ENCODE measurements at regions not wholly inside any gene's neighbourhood (a gene's known extent, or its start where the extent isn't known, plus 50 kb on each side); places are given as distances from the start of the nearest gene placed in this dataset.

- Histone ChIP-seq H3K4me1 (no peaks in the 10 kb centered on the region), H3K27ac (no peak overlapping the region), H3K9ac (no peak overlapping the region), H3K9me3 (ENCODE audit: low read depth) (peaks cover 23% of the 10 kb centered on the region), H3K79me2 (ENCODE audit: low read depth) (no peaks in the 10 kb centered on the region), H2AFZ (replicated peaks) (no peak overlapping the region), H3K4me2 (no peak overlapping the region), H3K36me3 (no peaks in the 10 kb centered on the region), H3K27me3 (no peaks in the 10 kb centered on the region), H4K20me1 (ENCODE audit: low read depth) (no peaks in the 10 kb centered on the region), H3F3A (ENCODE audit: low read depth) (no peaks in the 10 kb centered on the region), H3K4me3 (no peak overlapping the region)
- Mint-ChIP-seq H3K4me1 (no peaks in the 10 kb centered on the region), H3K27ac (no peak overlapping the region), H3K4me3 (no peak overlapping the region), H3K9me3 (peaks cover 42% of the 10 kb centered on the region), H3K36me3 (peaks cover 3% of the 10 kb centered on the region), H3K27me3 (ENCODE audit: insufficient read depth, low read depth) (no peaks in the 10 kb centered on the region)
- no peak for TF ChIP-seq EZH2 (IDR thresholded peaks at IDR 0.05)
- DNase-seq (ENCODE audit: low spot score) = no peak
Measured at GRCh38 chr18:76747676-76748075, 74.7 kb upstream of the ZNF236 start.

- no peaks in the 10 kb centered on the region for H3K79me2 ChIP-seq (ENCODE audit: low read depth)
- H3K4me2 ChIP-seq = no peak overlapping the region
- no peaks in the 10 kb centered on the region for H3F3A ChIP-seq (ENCODE audit: low read depth)
- peaks cover 5% of the 10 kb centered on the region for H3K27me3 Mint-ChIP-seq (ENCODE audit: insufficient read depth, low read depth)
- no peaks in the 10 kb centered on the region for H3K27me3 ChIP-seq
- H3K36me3 Mint-ChIP-seq = peaks cover 1% of the 10 kb centered on the region
- no peak overlapping the region for H3K9ac ChIP-seq
- H3K36me3 ChIP-seq = no peaks in the 10 kb centered on the region
- H3K4me1 Mint-ChIP-seq = no peaks in the 10 kb centered on the region
- peaks cover 4% of the 10 kb centered on the region for H3K9me3 ChIP-seq (ENCODE audit: low read depth)
- peaks cover 17% of the 10 kb centered on the region for H3K9me3 Mint-ChIP-seq
- no peak overlapping the region for H3K4me3 ChIP-seq
- TF ChIP-seq CTCF (IDR thresholded peaks at IDR 0.05) = no peak
- TF ChIP-seq EZH2 (IDR thresholded peaks at IDR 0.05) = no peak
- no peak for TF ChIP-seq EZH2phosphoT487 (IDR thresholded peaks at IDR 0.05)
- no peaks in the 10 kb centered on the region for H4K20me1 ChIP-seq (ENCODE audit: low read depth)
- no peak overlapping the region for H3K4me3 Mint-ChIP-seq
- H2AFZ ChIP-seq (replicated peaks) = no peak overlapping the region
- H3K4me1 ChIP-seq = no peaks in the 10 kb centered on the region
- no peak for DNase-seq (ENCODE audit: low spot score)
- H3K27ac ChIP-seq = no peak overlapping the region
- H3K27ac Mint-ChIP-seq = no peak overlapping the region
Measured at GRCh38 chr18:76741346-76741745, 81.0 kb upstream of the ZNF236 start.

- Histone ChIP-seq H3K9me3 (ENCODE audit: low read depth) (no peaks in the 10 kb centered on the region), H3K4me3 (no peak overlapping the region), H3K4me1 (peaks cover under 1% of the 10 kb centered on the region), H3K27ac (no peak overlapping the region), H3K36me3 (no peaks in the 10 kb centered on the region), H4K20me1 (ENCODE audit: low read depth) (no peaks in the 10 kb centered on the region), H3K4me2 (no peak overlapping the region), H2AFZ (replicated peaks) (no peak overlapping the region), H3K9ac (no peak overlapping the region), H3K79me2 (ENCODE audit: low read depth) (no peaks in the 10 kb centered on the region), H3K27me3 (no peaks in the 10 kb centered on the region), H3F3A (ENCODE audit: low read depth) (peaks cover 4% of the 10 kb centered on the region)
- H3K9me3 Mint-ChIP-seq = peaks cover 13% of the 10 kb centered on the region
- peaks cover 9% of the 10 kb centered on the region for H3K27me3 Mint-ChIP-seq (ENCODE audit: insufficient read depth, low read depth)
- peaks cover 5% of the 10 kb centered on the region for H3K4me1 Mint-ChIP-seq
- H3K27ac Mint-ChIP-seq = peak overlapping the region; percentile 58
- H3K36me3 Mint-ChIP-seq = no peaks in the 10 kb centered on the region
- no peak overlapping the region for H3K4me3 Mint-ChIP-seq
- no peak for TF ChIP-seq EZH2phosphoT487 (IDR thresholded peaks at IDR 0.05)
- TF ChIP-seq EZH2 (IDR thresholded peaks at IDR 0.05) = no peak
- TF ChIP-seq CTCF (IDR thresholded peaks at IDR 0.05) = no peak
- no peak for DNase-seq (ENCODE audit: low spot score)
Measured at GRCh38 chr18:76736309-76736708, 86.0 kb upstream of the ZNF236 start.

GRCh38 chr18:76730901-76731300, 91.5 kb upstream of the ZNF236 start:
- Histone ChIP-seq H3K27me3 (no peaks in the 10 kb centered on the region), H2AFZ (replicated peaks) (peak overlapping the region; percentile 96), H3K4me1 (peaks cover 7% of the 10 kb centered on the region), H3K36me3 (no peaks in the 10 kb centered on the region), H3F3A (ENCODE audit: low read depth) (peaks cover 9% of the 10 kb centered on the region), H4K20me1 (ENCODE audit: low read depth) (no peaks in the 10 kb centered on the region), H3K4me2 (no peak overlapping the region), H3K27ac (no peak overlapping the region), H3K79me2 (ENCODE audit: low read depth) (no peaks in the 10 kb centered on the region), H3K9ac (no peak overlapping the region), H3K4me3 (no peak overlapping the region), H3K9me3 (ENCODE audit: low read depth) (no peaks in the 10 kb centered on the region)
- H3K27ac Mint-ChIP-seq = no peak overlapping the region
- H3K4me3 Mint-ChIP-seq = no peak overlapping the region
- peaks cover 29% of the 10 kb centered on the region for H3K9me3 Mint-ChIP-seq
- no peak for TF ChIP-seq EZH2phosphoT487 (IDR thresholded peaks at IDR 0.05)
- no peak for TF ChIP-seq EZH2 (IDR thresholded peaks at IDR 0.05)
- TF ChIP-seq CTCF (IDR thresholded peaks at IDR 0.05) = no peak
- H3K4me1 Mint-ChIP-seq = peaks cover 10% of the 10 kb centered on the region
- H3K27me3 Mint-ChIP-seq (ENCODE audit: insufficient read depth, low read depth) = peaks cover 4% of the 10 kb centered on the region
- DNase-seq (ENCODE audit: low spot score) = no peak
- H3K36me3 Mint-ChIP-seq = no peaks in the 10 kb centered on the region

Measured in neural progenitor cell (in vitro differentiated cells).